Trophoblast cell (in vitro differentiated cells and primary cell): ENCODE measurements at regions not wholly inside any gene's neighbourhood (a gene's known extent, or its start where the extent isn't known, plus 50 kb on each side); places are given as distances from the start of the nearest gene placed in this dataset.

Experiments used
- DNase-seq, 2 donors: peaks; one replicate each; pipeline ENCODE4 v3.0.0-alpha.2; 2016
- H2AFZ ChIP-seq: 2 replicates; pipeline ENCODE4 v1.6.1; 2013; ENCODE audit warnings: low read length, moderate library complexity, mild to moderate bottlenecking; ENCODE audit not compliant: insufficient read depth, poor library complexity
- H2AK5ac ChIP-seq: 2 replicates; pipeline ENCODE4 v1.6.1; 2013; ENCODE audit warnings: mild to moderate bottlenecking, low read length
- H2BK120ac ChIP-seq: 2 replicates; pipeline ENCODE4 v1.6.1; 2013; ENCODE audit warnings: low read length, mild to moderate bottlenecking, moderate library complexity; ENCODE audit not compliant: insufficient read depth, poor library complexity
- H2BK12ac ChIP-seq: 2 replicates; pipeline ENCODE4 v1.6.1; 2013; ENCODE audit warnings: mild to moderate bottlenecking, low read length, moderate library complexity
- H2BK5ac ChIP-seq: 2 replicates; pipeline ENCODE4 v1.6.1; 2013; ENCODE audit warnings: low read length, low read depth, moderate library complexity, mild to moderate bottlenecking; ENCODE audit not compliant: poor library complexity
- H3K14ac ChIP-seq: 2 replicates; pipeline ENCODE4 v1.6.1; 2013; ENCODE audit warnings: mild to moderate bottlenecking, low read length
- H3K18ac ChIP-seq: 2 replicates; pipeline ENCODE4 v1.6.1; 2013; ENCODE audit warnings: mild to moderate bottlenecking, low read length
- H3K23ac ChIP-seq: 2 replicates; pipeline ENCODE4 v1.6.1; 2013; ENCODE audit warnings: low read length
- H3K27ac ChIP-seq: 2 replicates; pipeline ENCODE4 v1.5.1; 2013; ENCODE audit warnings: low read depth, mild to moderate bottlenecking, inconsistent platforms, low read length, moderate library complexity
- H3K27me3 ChIP-seq: 2 replicates; pipeline ENCODE4 v1.6.1; 2013; ENCODE audit warnings: inconsistent platforms, mild to moderate bottlenecking, low read length, moderate library complexity; ENCODE audit not compliant: insufficient read depth
- H3K36me3 ChIP-seq, 2 experiments: 1 replicate in 1 of 2; 2 replicates in 1 of 2; pipeline ENCODE4 v1.6.1; 2013; ENCODE audit warnings: low read length in 2 of 2, mild to moderate bottlenecking in 2 of 2, moderate library complexity in 1 of 2; ENCODE audit not compliant: insufficient read depth in 2 of 2, control insufficient read depth in 1 of 2
- H3K4ac ChIP-seq: 2 replicates; pipeline ENCODE4 v1.6.1; 2013; ENCODE audit warnings: low read depth, mild to moderate bottlenecking, low read length, moderate library complexity
- H3K4me1 ChIP-seq, 2 experiments: 1 replicate in 1 of 2; 2 replicates in 1 of 2; pipeline ENCODE4 v1.6.1; 2013; ENCODE audit warnings: low read length in 2 of 2, mild to moderate bottlenecking in 2 of 2, moderate library complexity in 1 of 2; ENCODE audit not compliant: insufficient read depth in 2 of 2, control insufficient read depth in 1 of 2
- H3K4me2 ChIP-seq: 2 replicates; pipeline ENCODE4 v1.6.1; 2013; ENCODE audit warnings: inconsistent platforms, mild to moderate bottlenecking, low read length, moderate library complexity
- H3K4me3 ChIP-seq: 2 replicates; pipeline ENCODE4 v1.5.1; 2013; ENCODE audit warnings: mild to moderate bottlenecking, low read depth, low read length, inconsistent platforms
- H3K79me1 ChIP-seq: one replicate; pipeline ENCODE4 v1.6.1; 2013; ENCODE audit warnings: low read length
- H3K79me2 ChIP-seq: 2 replicates; pipeline ENCODE4 v1.6.1; 2013; ENCODE audit warnings: low read length, mild to moderate bottlenecking; ENCODE audit not compliant: control insufficient read depth, insufficient read depth, poor library complexity
- H3K9ac ChIP-seq: 2 replicates; pipeline ENCODE4 v1.6.1; 2013; ENCODE audit warnings: mild to moderate bottlenecking, low read length
- H3K9me3 ChIP-seq: 2 replicates; pipeline ENCODE4 v1.6.1; 2013; ENCODE audit warnings: low read depth, mild to moderate bottlenecking, control low read depth, inconsistent platforms, low read length; ENCODE audit not compliant: insufficient read depth
- H4K12ac ChIP-seq: 2 replicates; pipeline ENCODE4 v1.6.1; 2013; ENCODE audit warnings: low read depth, mild to moderate bottlenecking, low read length, moderate library complexity
- H4K8ac ChIP-seq: 2 replicates; pipeline ENCODE4 v1.6.1; 2013; ENCODE audit warnings: low read depth, mild to moderate bottlenecking, low read length, moderate library complexity
- H4K91ac ChIP-seq: one replicate; pipeline ENCODE4 v1.6.1; 2013; ENCODE audit warnings: low read depth, mild to moderate bottlenecking, low read length, moderate library complexity
- WGBS: extraction: QIAGEN DNeasy Blood & Tissue Kit; methylation state at CpG from one replicate; pipeline ENCODE4 v1.1.7; 2013; ENCODE audit warnings: missing lambda C conversion rate; ENCODE audit not compliant: insufficient read length, insufficient coverage; ENCODE audit errors: extremely low coverage; 5-methylcytosine and 5-hydroxymethylcytosine counted together

- no peaks in the 10 kb centered on the region for H3K79me1 ChIP-seq
- H3K9ac ChIP-seq, result no peak overlapping the region
- H2AFZ ChIP-seq, result no peak overlapping the region
- H3K36me3 ChIP-seq, result no peaks in the 10 kb centered on the region
- no peaks in the 10 kb centered on the region for H3K4me1 ChIP-seq
- H3K4ac ChIP-seq, result no peak overlapping the region
- no peak overlapping the region for H2BK5ac ChIP-seq
- H4K8ac ChIP-seq, result no peak overlapping the region
- H3K27ac ChIP-seq, result no peak overlapping the region
- no peak overlapping the region for H2BK120ac ChIP-seq
- H3K27me3 ChIP-seq, result no peaks in the 10 kb centered on the region
- no peak overlapping the region for H3K4me3 ChIP-seq
- no peak overlapping the region for H4K12ac ChIP-seq
- H2BK12ac ChIP-seq, result no peak overlapping the region
- WGBS, result no CpG with 5 or more reads among the region's 3 CpGs
- no peak for DNase-seq
- H2AK5ac ChIP-seq, result no peak overlapping the region
- no peak overlapping the region for H3K18ac ChIP-seq
- H4K91ac ChIP-seq, result no peak overlapping the region
- no peak overlapping the region for H3K4me2 ChIP-seq
- no peak overlapping the region for H3K14ac ChIP-seq
- no peak overlapping the region for H3K23ac ChIP-seq
- H3K79me2 ChIP-seq, result no peaks in the 10 kb centered on the region
- H3K9me3 ChIP-seq, result no peaks in the 10 kb centered on the region
Observed at GRCh38 chr20:52589251-52589812, 382.8 kb upstream of the TSHZ2 start.

DNA sequence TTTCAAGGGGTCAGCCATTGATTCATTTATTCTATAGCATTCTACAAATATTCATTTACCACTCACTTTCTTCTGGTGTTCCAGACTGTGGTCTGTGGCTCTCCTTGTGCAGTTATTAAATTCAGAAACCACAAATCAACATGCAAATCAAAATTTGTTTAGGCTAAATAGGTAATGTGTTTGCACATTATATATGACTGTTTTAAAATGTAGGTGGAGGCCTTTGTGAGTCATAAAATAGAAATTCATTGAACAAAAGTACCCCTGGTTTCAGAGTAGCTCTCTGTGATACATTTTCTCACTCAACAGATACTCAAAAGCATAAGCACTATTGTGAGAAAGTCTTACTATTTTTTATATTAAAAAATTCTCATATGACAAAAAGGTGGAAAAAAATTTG, 385.5 kb upstream of the TSHZ2 start:
- Histone ChIP-seq H3K4me3 (no peak overlapping the region), H4K12ac (no peak overlapping the region), H3K27me3 (no peaks in the 10 kb centered on the region), H2BK120ac (no peak overlapping the region), H2BK12ac (no peak overlapping the region), H3K4me2 (no peak overlapping the region), H3K36me3 (no peaks in the 10 kb centered on the region), H3K9ac (no peak overlapping the region), H2AK5ac (no peak overlapping the region), H3K27ac (no peak overlapping the region), H3K4me1 (no peaks in the 10 kb centered on the region), H4K91ac (no peak overlapping the region), H3K79me1 (no peaks in the 10 kb centered on the region), H2AFZ (no peak overlapping the region), H3K14ac (no peak overlapping the region), H3K18ac (no peak overlapping the region), H3K4ac (no peak overlapping the region), H3K79me2 (no peaks in the 10 kb centered on the region), H2BK5ac (no peak overlapping the region), H3K23ac (no peak overlapping the region), H4K8ac (no peak overlapping the region), H3K9me3 (no peaks in the 10 kb centered on the region)
- no peak for DNase-seq

DNA sequence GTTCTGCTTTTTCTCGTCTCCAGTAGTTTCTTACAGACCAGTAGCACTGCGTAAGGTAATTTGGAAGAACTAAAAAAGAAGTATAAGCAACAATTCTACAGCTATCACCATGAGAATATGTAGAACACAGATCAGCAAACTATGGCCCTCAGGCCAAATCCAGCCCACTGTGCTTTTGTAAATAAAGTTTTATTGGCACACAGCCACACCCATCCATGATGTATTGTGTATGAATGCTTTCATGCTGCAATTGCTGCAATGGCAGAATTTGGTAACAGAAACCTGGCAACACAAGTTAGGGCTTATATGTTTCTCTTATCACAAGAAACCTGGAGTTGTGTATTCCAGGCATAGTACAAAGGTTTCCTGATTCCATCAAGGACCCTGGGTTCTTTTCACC, 386.8 kb upstream of the TSHZ2 start:
- no CpG with 5 or more reads among the region's 2 CpGs for WGBS
- no peaks in the 10 kb centered on the region for H3K4me1 ChIP-seq
- no peaks in the 10 kb centered on the region for H3K36me3 ChIP-seq
- H3K79me1 ChIP-seq, result no peaks in the 10 kb centered on the region
- no peak overlapping the region for H3K23ac ChIP-seq
- DNase-seq, result no peak
- H3K9ac ChIP-seq, result no peak overlapping the region
- H3K14ac ChIP-seq, result no peak overlapping the region
- no peaks in the 10 kb centered on the region for H3K9me3 ChIP-seq
- H4K12ac ChIP-seq, result no peak overlapping the region
- H2BK12ac ChIP-seq, result no peak overlapping the region
- no peak overlapping the region for H2BK120ac ChIP-seq
- no peak overlapping the region for H3K4ac ChIP-seq
- H3K27ac ChIP-seq, result no peak overlapping the region
- no peak overlapping the region for H2BK5ac ChIP-seq
- H4K91ac ChIP-seq, result no peak overlapping the region
- no peak overlapping the region for H2AFZ ChIP-seq
- H3K27me3 ChIP-seq, result no peaks in the 10 kb centered on the region
- no peaks in the 10 kb centered on the region for H3K79me2 ChIP-seq
- no peak overlapping the region for H3K4me3 ChIP-seq
- no peak overlapping the region for H3K4me2 ChIP-seq
- H3K18ac ChIP-seq, result no peak overlapping the region
- H2AK5ac ChIP-seq, result no peak overlapping the region
- H4K8ac ChIP-seq, result no peak overlapping the region

GRCh38 chr20:52578559-52578958, 387.0 kb upstream of the ZFP64 start:
- Histone ChIP-seq H4K12ac (no peak overlapping the region), H3K9ac (no peak overlapping the region), H3K27me3 (no peaks in the 10 kb centered on the region), H4K8ac (no peak overlapping the region), H3K79me1 (no peaks in the 10 kb centered on the region), H4K91ac (no peak overlapping the region), H3K4me2 (no peak overlapping the region), H2BK12ac (no peak overlapping the region), H2BK5ac (no peak overlapping the region), H3K4me1 (no peaks in the 10 kb centered on the region), H2AK5ac (no peak overlapping the region), H3K4me3 (no peak overlapping the region), H3K27ac (no peak overlapping the region), H3K36me3 (no peaks in the 10 kb centered on the region), H3K18ac (no peak overlapping the region), H3K9me3 (peaks cover 1% of the 10 kb centered on the region), H3K4ac (no peak overlapping the region), H3K23ac (no peak overlapping the region), H2BK120ac (no peak overlapping the region), H2AFZ (no peak overlapping the region), H3K14ac (no peak overlapping the region), H3K79me2 (no peaks in the 10 kb centered on the region)
- DNase-seq, result peak in 1 of 2 donors; percentile 44
- WGBS, result no CpG with 5 or more reads among the region's 5 CpGs
